ENCODE measurements at regions not wholly inside any gene's neighbourhood (a gene's known extent, or its start where the extent isn't known, plus 50 kb on each side); places are given as distances from the start of the nearest gene placed in this dataset.

GRCh38 chr3:181457190-181457589 lies 254.5 kb upstream of the SOX2 start:
- no peak overlapping the region for H3K27ac ChIP-seq
- TF ChIP-seq CTCF (IDR thresholded peaks at IDR 0.05) = no peak
- H3K4me2 ChIP-seq (ENCODE audit: low read length) = no peak overlapping the region
- H3K4me3 ChIP-seq (ENCODE audit: low read depth, low read length) = no peak overlapping the region
- H3K4me1 ChIP-seq = no peaks in the 10 kb centered on the region
- no peak overlapping the region for H2AFZ ChIP-seq
- no peaks in the 10 kb centered on the region for H3K79me2 ChIP-seq
- no peaks in the 10 kb centered on the region for H3K36me3 ChIP-seq (ENCODE audit: control insufficient read depth, insufficient read depth, low read length)
- H3K9me3 ChIP-seq (ENCODE audit: control insufficient read depth, low read length) = no peaks in the 10 kb centered on the region
- no peak overlapping the region for H3K9ac ChIP-seq
- H3K27me3 ChIP-seq (ENCODE audit: control insufficient read depth, insufficient read depth, low read length) = no peaks in the 10 kb centered on the region

GRCh38 chr3:181455276-181455675 lies 256.4 kb upstream of the SOX2 start:
- no peak for TF ChIP-seq CTCF (IDR thresholded peaks at IDR 0.05)
- Histone ChIP-seq H3K9ac (no peak overlapping the region), H3K9me3 (ENCODE audit: control insufficient read depth, low read length) (peaks cover under 1% of the 10 kb centered on the region), H3K4me2 (ENCODE audit: low read length) (no peak overlapping the region), H3K4me3 (ENCODE audit: low read depth, low read length) (no peak overlapping the region), H3K27ac (no peak overlapping the region), H3K79me2 (no peaks in the 10 kb centered on the region), H3K36me3 (ENCODE audit: control insufficient read depth, insufficient read depth, low read length) (no peaks in the 10 kb centered on the region), H2AFZ (no peak overlapping the region), H3K4me1 (no peaks in the 10 kb centered on the region), H3K27me3 (ENCODE audit: control insufficient read depth, insufficient read depth, low read length) (no peaks in the 10 kb centered on the region)

- no peak overlapping the region for H2AFZ ChIP-seq
- TF ChIP-seq CTCF (IDR thresholded peaks at IDR 0.05) = no peak
- H3K36me3 ChIP-seq (ENCODE audit: control insufficient read depth, insufficient read depth, low read length) = no peaks in the 10 kb centered on the region
- H3K9ac ChIP-seq = no peak overlapping the region
- no peaks in the 10 kb centered on the region for H3K4me1 ChIP-seq
- H3K9me3 ChIP-seq (ENCODE audit: control insufficient read depth, low read length) = peaks cover 4% of the 10 kb centered on the region
- no peak overlapping the region for H3K27ac ChIP-seq
- no peak overlapping the region for H3K4me3 ChIP-seq (ENCODE audit: low read depth, low read length)
- H3K4me2 ChIP-seq (ENCODE audit: low read length) = no peak overlapping the region
- H3K79me2 ChIP-seq = no peaks in the 10 kb centered on the region
- no peaks in the 10 kb centered on the region for H3K27me3 ChIP-seq (ENCODE audit: control insufficient read depth, insufficient read depth, low read length)
Measured at GRCh38 chr3:181454451-181455027, 257.2 kb upstream of the SOX2 start.

GRCh38 chr3:181446741-181447140 lies 265.0 kb upstream of the SOX2 start:
- Histone ChIP-seq H3K9me3 (ENCODE audit: control insufficient read depth, low read length) (peaks cover 4% of the 10 kb centered on the region), H3K9ac (no peak overlapping the region), H3K4me3 (ENCODE audit: low read depth, low read length) (no peak overlapping the region), H3K79me2 (no peaks in the 10 kb centered on the region), H2AFZ (no peak overlapping the region), H3K27ac (no peak overlapping the region), H3K36me3 (ENCODE audit: control insufficient read depth, insufficient read depth, low read length) (no peaks in the 10 kb centered on the region), H3K4me2 (ENCODE audit: low read length) (no peak overlapping the region), H3K27me3 (ENCODE audit: control insufficient read depth, insufficient read depth, low read length) (no peaks in the 10 kb centered on the region), H3K4me1 (no peaks in the 10 kb centered on the region)
- no peak for TF ChIP-seq CTCF (IDR thresholded peaks at IDR 0.05)

GRCh38 chr3:181442066-181442465 lies 269.7 kb upstream of the SOX2 start:
- no peak overlapping the region for H2AFZ ChIP-seq
- TF ChIP-seq CTCF (IDR thresholded peaks at IDR 0.05) = no peak
- no peak overlapping the region for H3K4me2 ChIP-seq (ENCODE audit: low read length)
- H3K9me3 ChIP-seq (ENCODE audit: control insufficient read depth, low read length) = no peaks in the 10 kb centered on the region
- H3K4me3 ChIP-seq (ENCODE audit: low read depth, low read length) = no peak overlapping the region
- H3K79me2 ChIP-seq = no peaks in the 10 kb centered on the region
- H3K27ac ChIP-seq = no peak overlapping the region
- H3K9ac ChIP-seq = no peak overlapping the region
- H3K4me1 ChIP-seq = no peaks in the 10 kb centered on the region
- H3K27me3 ChIP-seq (ENCODE audit: control insufficient read depth, insufficient read depth, low read length) = no peaks in the 10 kb centered on the region
- no peaks in the 10 kb centered on the region for H3K36me3 ChIP-seq (ENCODE audit: control insufficient read depth, insufficient read depth, low read length)
